ENCODE measurements at regions not wholly inside any gene's neighbourhood (a gene's known extent, or its start where the extent isn't known, plus 50 kb on each side); places are given as distances from the start of the nearest gene placed in this dataset.
A peak's percentile ranks its signal among the peaks of the same experiment; 100 is the strongest.
"Not testable (repeated sequence)": the region's sequence is repeated elsewhere in the genome, so short reads cannot be mapped to it uniquely, and the experiment has no call there.

DNA sequence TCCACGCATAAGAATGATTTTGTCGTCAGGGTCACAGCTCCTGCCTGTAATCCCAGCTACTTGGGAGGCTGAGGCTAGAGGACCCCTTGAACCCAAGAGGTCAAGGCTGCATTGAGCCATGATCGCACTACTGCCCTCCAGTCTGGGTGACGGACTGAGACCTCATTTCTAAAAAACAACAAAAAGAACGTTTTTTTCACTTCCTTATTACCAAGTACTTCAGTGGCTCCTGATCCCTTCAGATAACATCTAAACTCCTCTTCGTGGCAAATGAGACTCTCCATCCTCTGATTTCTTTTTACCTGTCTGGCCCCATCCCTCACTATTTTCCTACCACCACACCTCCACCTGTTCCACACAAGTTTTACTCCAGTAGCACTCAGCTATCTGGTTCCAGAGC lies 105.4 kb upstream of the TLK1 start:
- no peak for DNase-seq (ENCODE audit: low read depth in 3 of 3)

DNA sequence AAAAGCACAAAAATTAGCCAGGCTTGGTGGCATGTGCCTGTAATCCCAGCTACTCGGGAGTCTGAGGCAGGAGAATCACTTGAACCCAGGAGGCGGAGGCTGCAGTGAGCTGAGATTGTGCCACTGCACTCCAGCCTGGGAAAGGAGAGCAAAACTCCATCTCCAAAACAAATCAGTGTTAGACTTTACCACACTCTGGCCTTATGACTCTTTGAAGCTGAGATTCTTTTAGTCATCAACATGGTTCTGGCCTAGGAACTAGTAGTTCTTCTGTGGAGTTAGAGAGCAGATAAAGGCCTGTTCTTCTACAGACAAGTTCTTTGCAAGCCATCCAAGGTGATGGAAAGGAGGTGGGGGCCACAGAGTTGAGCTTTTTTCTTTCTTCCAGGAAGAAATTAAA lies 100.8 kb upstream of the TLK1 start:
- DNase-seq (ENCODE audit: low read depth in 3 of 3) = not testable (repeated sequence)

DNA sequence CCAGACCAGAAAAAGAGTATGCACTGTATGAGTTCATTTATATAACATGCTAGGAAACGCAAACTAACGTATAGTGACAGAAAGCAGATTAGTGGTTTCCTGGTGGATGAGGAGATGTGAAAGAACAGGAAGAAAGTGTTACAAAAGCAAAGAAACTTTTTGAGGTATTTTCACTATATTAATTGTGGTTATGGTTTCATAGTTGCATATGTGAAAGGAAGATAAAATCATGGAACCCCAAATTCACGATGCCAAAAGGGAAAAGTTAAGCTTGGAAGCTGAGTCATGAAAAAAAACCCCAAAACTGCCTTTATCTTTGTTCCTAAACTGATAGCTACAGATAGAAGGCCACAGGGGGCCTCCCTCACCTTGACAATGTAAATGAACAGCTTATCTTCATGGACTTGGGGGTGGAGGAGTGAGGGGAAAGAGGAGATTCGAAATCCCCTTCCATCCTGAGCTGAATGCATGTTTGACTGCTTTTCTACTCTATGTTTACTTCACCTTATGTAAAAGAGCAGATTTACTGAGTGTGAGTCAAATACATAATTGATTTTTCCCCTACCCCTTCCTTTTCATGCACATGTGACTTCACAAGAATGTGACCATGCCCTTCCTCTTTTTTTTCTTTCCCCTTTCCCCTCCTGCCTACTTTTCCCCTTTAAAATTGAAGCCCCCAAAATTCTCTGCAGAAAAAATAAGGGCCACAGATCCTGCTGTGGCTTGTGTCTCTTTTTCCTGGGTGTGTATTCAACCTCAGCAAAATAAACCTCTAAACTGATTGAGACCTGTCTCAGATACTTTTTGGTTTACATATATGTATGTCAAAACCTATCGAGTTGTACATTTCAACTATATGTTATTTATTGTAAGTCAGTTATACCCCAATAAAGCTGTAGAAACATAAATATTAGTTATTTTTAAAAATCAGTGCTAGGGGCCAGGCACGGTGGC lies 100.1 kb upstream of the TLK1 start:
- DNase-seq (ENCODE audit: low read depth in 3 of 3) = peak in 2 of 3 experiments; percentile 11 to 35

DNA sequence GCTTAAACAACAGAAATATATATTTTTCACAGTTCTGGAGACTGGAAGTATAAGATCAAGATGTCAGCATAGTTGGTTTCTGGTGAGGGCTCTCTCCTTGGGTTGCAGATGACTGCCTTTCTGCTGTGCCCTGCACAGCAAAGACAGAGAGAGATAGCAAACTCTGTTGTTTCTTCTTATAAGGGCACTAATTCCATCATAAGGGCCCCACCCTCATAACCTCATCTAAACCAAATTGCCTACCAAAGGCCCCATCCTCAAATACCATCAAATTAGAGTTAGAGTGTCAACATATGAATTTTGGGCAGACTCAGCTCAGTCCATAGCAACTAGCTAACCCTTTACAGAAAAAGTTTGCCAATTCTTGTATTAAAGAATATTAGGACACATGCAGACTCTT lies 94.0 kb upstream of the TLK1 start:
- DNase-seq (ENCODE audit: low read depth in 3 of 3) = no peak

DNA sequence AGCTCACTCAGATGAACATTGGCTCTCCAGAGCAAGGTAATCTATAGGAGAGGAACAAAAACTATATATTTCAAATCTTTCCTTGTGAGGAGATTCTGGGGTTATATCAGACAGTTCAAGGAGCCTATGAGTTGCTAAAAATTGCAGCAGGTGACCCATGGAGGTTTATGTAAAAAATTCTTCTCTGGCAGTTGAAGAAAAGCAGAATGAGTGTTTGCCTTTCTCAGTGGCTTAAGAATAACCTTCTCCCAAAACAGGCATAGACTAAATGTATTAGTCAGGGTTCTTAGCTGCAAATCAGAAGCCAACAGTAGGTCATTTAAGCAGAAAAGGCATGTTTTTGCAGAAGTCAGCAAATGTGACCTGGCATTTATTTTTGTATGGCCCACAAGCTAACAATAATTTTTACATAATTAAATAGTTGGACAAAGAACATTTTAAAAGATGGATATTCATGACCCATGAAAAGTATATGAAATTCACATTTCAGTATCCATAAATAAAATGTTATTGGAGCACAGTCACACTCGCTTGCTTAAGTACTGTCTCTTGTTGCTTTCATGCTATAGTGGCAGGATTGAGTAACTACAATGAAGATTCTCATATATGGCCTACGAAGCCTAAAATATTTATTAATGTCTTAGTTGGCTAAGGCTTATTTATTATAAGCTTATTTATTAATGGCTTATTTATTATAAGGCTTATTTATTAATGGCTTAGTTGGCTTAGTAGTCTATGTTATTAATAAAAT lies 93.4 kb upstream of the TLK1 start:
- DNase-seq (ENCODE audit: low read depth in 3 of 3) = no peak

DNA sequence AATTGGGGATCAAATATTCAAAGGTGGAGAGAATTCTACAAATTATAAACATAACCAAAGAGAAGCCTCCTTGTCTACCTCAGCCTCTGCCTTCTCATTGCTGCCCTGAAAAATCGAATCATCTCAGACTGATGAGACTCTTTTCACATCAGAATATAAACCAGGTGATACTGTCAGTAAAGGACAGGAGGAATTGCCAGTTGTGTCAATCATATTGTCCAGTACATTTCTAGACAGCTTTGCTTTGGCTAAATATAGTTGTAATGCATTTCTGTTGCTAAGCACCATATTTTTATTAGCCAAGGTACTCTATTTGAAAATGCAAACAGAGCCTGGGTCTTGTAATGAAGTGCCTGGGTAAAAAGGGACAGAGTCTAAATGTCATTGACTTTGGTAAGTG lies 92.6 kb upstream of the TLK1 start:
- DNase-seq (ENCODE audit: low read depth in 3 of 3) = no peak

DNA sequence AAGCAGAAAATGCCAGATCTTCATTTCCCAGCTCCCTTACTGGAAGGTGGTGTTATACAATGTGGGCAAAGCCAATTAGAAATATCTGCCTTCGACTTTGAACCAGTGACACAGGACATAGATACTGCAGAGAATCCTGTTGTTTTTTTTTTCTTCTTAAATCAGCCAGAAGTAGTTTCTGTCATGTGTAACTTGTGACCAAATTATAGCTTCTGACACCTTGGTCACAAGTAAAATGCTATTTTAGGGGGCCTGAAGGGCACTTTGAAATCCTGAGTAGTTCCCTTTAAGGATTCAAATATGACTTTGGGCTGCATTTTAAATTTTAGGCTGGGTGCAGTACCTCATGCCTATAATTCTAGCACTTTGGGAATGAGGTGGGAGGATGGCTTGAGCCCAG lies 89.0 kb upstream of the TLK1 start:
- DNase-seq (ENCODE audit: low read depth in 3 of 3) = no peak

DNA sequence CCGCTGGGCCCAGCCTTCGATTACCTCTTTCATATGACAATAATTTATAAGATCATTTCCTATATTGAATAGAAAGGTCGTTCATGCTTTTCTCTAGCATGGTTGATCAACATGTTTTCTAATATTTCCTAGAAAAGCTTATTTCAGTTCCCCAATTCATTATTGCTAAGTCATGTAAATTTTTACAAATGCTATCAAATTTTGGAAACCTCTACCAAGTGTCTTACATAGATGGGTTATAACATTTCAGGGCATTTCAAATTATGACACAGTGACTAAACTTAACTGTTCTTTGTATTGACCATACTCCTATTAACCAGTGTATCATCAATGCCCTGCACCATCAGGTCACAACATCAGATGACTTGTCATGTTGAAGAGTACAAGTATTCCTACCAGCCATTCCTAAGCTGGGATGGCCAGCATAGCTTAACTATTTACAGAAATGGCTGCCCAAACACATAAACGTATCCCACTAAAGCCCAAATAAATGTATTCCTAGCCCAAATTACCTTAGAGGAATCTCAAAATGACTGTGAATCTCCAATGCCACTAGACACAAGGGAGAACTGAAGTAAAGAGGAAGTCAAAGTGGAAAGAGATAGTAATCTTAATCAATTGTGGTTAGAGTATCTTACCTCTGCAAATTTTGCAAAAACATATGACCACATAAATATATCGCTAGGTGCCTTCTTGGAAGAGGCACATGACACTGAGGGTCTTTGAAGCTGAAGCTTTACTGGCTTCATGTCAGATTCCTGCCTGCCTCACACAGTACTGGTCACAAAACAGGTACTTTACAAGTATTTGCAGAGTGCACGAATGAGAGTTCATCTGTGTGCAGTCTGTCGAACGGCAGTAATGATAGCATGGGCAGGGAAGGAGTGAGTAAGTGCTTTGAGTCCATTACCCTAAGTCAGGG lies 87.3 kb upstream of the TLK1 start:
- DNase-seq (ENCODE audit: low read depth in 3 of 3) = peak in 1 of 3 experiments; percentile 6

DNA sequence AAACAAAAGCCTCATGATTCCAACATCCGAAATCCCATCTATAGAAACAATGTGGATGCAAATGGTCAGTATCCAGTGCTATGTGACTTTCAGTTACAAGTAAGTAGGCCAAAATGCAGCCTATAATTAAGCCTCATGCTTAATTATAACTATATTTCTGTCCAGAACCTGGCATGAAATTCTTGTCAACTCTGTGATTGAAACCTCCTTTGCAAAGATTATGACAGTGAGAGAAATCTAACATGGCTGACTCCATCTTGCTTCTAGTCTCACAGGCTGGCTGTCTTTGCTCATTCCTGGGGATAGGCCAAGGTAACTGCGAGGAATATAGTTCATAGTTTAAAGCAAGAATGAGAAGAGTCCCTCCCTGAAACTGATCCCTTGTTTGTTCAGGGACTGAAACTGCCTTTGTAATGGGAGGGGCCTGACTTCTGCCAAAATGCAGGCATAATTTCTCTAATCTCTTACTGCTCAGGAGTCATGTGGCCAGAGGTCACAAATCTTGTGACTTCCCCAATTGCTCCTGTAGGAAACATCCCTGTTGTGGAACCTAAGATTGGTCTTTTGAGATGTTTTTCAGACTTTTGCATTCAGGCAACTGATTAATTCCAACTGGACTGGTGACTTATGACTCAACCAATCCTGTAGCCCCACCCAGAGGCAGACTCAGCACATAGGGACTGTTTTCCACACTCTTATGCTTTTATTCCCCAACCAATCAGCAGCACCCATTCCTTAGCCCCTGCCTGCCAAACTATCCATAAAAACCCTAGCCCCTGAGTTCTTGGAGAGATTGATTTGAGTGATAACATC lies 84.5 kb upstream of the TLK1 start:
- DNase-seq (ENCODE audit: low read depth in 3 of 3) = no peak

DNA sequence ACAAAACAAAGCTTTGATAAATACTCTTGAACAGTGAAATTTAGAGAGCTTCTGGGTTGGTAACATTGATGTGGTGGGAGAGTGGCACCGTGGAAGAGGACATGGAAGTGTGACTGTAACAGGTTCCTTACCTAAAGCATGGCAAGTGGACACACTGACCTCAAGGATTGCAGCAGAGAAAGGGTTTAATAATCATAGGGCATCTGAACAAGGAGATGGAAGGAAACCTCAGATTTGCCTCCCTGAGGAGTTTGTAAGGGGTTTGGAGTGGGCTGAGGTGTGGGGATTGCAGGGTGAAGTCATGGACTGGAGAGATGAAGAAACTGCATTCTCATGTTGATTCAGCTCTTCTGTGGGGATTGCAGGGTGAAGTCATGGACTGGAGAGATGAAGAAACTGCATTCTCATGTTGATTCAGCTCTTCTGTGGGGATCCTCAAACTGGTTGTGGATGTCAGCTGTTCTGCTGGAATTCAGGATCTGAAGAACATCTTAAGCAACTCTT lies 83.8 kb upstream of the TLK1 start:
- no peak for DNase-seq (ENCODE audit: low read depth in 3 of 3)

DNA sequence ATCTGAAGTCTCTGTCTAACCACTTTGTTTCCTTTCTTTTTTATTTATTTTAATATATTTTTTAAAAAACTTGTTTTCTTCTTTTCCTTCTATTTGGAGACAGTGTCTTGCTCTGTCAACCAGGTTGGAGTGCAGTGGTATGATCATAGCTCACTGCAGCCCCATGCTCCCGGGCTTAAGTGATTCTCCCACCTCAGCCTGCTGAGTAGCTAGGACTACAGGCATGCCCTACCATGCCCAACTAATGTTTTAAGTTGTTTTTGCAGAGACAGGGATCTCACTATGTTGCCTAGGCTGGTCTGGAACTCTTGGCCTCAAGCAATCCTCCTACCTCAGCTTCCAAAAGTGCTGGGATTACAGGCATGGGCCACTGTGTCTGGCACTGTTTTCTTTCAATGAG lies 81.1 kb upstream of the TLK1 start:
- DNase-seq (ENCODE audit: low read depth in 3 of 3) = no peak

DNA sequence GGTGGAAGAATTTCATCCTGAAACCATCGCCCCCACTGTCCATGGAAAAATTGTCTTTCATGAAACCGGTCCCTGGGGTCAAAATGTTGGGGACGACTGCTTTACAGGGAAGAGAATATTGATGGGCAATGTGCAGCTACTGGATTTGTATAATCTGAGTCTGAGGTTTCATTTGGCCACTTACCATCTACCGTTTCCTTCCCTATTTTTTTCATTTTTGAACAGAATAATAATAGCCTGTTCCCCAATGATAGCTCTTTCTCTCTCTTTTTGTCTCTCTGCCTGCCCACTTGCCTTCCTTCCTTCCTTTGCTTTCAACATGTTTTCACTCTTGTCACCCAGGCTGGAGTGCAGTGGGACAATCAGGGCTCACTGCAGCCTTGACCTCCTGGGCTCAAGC lies 78.3 kb upstream of the TLK1 start:
- no peak for DNase-seq (ENCODE audit: low read depth in 3 of 3)

DNA sequence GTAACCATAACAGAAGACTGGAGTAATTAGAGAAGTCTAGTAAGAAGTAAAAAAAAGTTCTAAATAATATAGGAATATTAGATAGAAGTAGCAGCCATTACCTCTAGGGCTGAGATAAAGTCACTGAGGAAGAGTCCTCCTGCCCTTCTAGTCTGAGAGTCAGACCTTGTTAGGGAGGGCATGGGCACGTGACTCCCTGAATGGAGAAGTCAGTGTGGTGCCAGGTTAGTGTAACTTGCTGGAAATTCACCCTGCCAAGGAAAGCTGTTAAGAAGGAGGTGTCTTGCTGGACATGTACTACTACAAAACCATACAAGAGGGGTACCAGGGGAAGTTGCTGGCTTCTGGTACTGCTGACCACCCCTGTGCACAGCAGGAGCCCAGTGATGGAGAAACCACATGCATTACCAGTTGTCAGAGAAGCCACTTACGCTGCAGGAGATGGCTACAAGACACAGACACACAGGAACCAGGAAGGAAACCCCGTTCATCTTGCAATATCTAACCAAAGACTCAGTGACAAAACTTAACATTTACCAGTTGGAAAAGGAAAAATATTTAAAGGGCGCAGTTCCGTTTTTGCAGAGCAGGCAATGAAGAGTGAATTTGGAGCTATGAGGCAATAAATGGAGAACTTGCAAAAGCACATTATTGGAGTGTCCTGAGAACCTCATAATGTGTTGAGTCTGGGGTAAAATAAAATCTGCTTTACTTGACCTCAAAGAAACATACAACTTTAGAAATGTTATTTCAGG lies 77.2 kb upstream of the TLK1 start:
- no peak for DNase-seq (ENCODE audit: low read depth in 3 of 3)

DNA sequence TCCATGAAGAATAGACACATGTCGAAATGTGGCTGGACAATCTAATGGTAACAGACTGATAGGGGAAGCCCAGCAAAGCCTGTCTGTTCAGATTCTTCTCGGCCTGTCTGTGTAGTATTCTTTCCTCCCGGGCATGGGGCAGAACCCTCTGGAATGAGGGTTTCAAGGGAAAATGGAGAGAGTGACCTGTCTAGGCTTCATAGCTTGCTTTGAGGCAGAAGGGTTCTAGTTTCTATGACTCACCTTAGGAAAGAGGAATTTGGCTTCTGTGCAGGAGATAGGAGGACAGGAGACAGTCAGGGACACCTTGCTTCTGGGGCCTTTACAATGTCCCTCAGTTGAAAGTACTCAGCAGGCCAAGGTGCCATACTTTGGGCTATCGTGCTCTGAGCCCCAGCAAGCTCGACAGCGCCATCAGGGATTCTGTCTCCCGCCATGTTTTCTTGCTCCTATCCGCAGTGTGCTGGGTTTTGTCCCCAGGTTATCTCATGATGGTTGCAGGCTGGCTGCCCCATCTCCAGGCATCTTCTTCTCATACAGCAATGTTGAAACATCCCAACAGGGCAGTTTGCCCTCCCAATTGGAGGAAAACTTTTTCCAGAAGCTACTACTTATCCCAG lies 74.7 kb upstream of the TLK1 start:
- DNase-seq (ENCODE audit: low read depth in 3 of 3) = no peak

DNA sequence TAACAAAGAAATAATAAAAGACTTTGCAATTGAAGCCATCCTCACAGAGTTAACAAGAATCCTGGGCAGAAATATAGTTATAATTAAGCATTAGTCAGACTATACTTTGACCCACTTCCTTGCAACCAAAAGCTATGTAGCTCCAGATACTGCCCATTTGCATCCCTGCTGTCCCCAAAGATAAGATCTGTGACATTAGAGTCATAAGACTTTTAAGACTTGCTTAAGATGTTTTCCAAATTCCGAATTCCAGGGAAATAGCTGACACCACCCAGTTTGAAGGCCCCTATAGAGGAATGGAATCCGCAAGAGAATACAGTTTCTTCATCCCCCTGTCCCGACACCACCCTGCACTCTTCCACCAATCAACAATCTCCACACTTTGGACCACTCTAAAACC lies 69.5 kb upstream of the TLK1 start:
- no peak for DNase-seq (ENCODE audit: low read depth in 3 of 3)

DNA sequence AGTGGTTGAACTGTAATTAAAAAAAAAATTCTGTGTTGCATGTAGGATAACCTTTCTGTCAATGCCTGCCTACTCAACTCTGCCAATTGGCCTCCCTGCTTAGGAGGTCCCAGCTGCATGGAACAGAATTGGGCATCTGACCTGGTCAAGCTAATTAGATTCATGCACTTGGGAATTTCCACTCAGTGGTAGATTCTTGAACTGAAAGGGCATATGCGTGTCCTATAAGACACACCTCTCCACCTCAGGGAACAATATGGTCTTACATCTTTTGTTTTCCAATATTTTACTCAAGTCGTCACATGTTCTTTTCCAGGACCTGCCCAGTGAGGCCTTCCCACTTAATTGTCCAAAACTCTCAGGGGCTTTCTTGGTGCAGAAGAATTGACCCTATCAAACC lies 68.1 kb upstream of the TLK1 start:
- no peak for DNase-seq (ENCODE audit: low read depth in 3 of 3)

DNA sequence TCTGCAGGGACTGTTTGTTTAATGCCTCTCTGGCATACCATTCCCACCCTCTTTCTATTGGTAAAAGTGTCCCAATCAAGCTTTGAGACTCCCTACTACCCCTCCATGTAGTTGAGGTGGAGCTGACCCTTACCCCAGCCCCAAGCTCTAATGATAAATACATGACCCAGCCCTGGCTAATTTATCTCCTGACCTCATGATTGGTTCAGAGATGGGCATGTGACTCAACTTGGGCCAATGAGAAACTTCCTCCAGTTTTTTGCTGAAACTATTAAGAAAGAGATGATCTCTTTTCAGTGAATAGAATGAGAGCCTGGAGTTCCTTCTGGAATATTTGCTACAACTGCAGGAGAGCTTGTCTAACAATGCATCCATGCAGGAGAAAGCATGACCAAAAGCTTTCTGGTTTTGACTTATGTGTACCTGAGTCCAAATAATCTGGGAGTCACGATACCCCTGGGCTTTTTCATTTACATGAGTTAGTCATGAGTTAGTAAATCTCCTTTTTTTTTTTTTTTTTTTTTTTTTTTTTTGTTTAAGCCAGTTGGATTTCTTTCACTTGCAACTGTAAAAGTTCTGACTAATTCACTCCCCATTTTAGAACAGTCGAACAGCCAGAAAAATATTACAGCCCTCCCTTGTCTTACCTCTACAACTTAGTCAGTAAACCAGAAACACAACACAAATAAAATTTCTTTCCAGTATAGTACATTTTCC lies 66.5 kb upstream of the TLK1 start:
- no peak for DNase-seq (ENCODE audit: low read depth in 3 of 3)

DNA sequence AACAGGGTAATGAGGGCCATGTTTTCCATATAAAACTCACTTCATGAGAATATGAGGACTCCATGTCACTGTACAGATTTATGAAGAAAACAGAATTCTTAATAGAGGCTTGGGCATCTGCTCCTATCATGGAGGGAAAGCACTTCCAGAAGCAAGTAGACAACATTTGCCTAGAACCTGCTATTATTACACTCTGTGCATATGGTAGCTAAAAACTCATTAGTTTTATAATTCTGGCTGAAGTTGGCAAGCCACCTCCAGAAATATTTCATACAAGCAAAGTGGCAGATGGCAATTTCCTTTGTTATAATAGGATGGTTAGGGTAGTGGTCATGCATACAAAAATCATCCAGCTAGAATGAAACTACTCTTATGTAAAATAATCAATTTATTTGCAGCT lies 65.8 kb upstream of the TLK1 start:
- no peak for DNase-seq (ENCODE audit: low read depth in 3 of 3)

DNA sequence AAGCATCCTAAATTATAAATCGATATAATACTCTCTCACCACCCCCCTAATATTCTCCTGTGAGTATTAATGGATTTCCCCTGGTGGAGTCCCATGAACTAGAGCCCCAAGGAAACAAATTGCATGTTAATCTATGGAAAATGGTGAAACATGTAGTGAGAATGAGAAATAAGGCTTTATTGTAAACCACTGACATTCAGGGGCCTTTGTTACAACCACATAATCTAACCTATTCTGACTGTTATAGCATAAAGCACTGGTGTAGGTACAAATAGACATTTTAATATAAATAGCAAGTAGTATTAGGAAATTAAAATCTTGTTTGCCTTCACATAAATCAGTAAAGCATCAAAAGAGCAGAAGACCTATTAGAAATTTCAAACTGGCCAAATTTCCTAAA lies 65.3 kb upstream of the TLK1 start:
- no peak for DNase-seq (ENCODE audit: low read depth in 3 of 3)

Data from stimulated activated CD4-positive, alpha-beta T cell treated with anti-CD3 and anti-CD28 coated beads, TNF-alpha, amount 100 ng/mL, for 24 hours (primary cell).